Endothelial cell (in vitro differentiated cells): ENCODE measurements at regions not wholly inside any gene's neighbourhood (a gene's known extent, or its start where the extent isn't known, plus 50 kb on each side); places are given as distances from the start of the nearest gene placed in this dataset.

Source experiments
- DNase-seq: peaks from one replicate; pipeline ENCODE4 v3.0.0; 2021; ENCODE audit warnings: low spot score
- H3K27ac Mint-ChIP-seq: one replicate; pipeline ENCODE4 v1.8.0; 2021; ENCODE audit warnings: mixed read lengths, inconsistent platforms; ENCODE audit not compliant: unreplicated experiment
- H3K27me3 Mint-ChIP-seq: one replicate; pipeline ENCODE4 v1.8.0; 2021; ENCODE audit warnings: mild to moderate bottlenecking, moderate library complexity, mixed read lengths, inconsistent platforms; ENCODE audit not compliant: unreplicated experiment
- H3K36me3 Mint-ChIP-seq: one replicate; pipeline ENCODE4 v1.8.0; 2021; ENCODE audit warnings: mild to moderate bottlenecking, low read depth, mixed read lengths, inconsistent platforms; ENCODE audit not compliant: unreplicated experiment
- H3K4me1 Mint-ChIP-seq: one replicate; pipeline ENCODE4 v1.8.0; 2021; ENCODE audit warnings: mild to moderate bottlenecking, mixed read lengths, inconsistent platforms; ENCODE audit not compliant: unreplicated experiment
- H3K4me3 Mint-ChIP-seq: one replicate; pipeline ENCODE4 v1.8.0; 2021; ENCODE audit warnings: mild to moderate bottlenecking, mixed read lengths, inconsistent platforms; ENCODE audit not compliant: unreplicated experiment
- H3K9me3 Mint-ChIP-seq: one replicate; pipeline ENCODE4 v1.8.0; 2021; ENCODE audit warnings: mixed read lengths, inconsistent platforms; ENCODE audit not compliant: unreplicated experiment
- CTCF ChIP-seq: fragments of 200-600 bp; sonication (generic); IDR thresholded peaks from one replicate; pipeline ENCODE4 v1.5.0; 2021; ENCODE audit warnings: antibody characterized with exemption; ENCODE audit not compliant: unreplicated experiment

- Mint-ChIP-seq H3K9me3 (no peaks in the 10 kb centered on the region), H3K4me1 (no peaks in the 10 kb centered on the region), H3K27ac (no peak overlapping the region), H3K36me3 (no peaks in the 10 kb centered on the region), H3K4me3 (no peak overlapping the region), H3K27me3 (peaks cover 2% of the 10 kb centered on the region)
- no peak for DNase-seq
- no peak for TF ChIP-seq CTCF
These were observed 192.2 kb downstream of the MIAT start for GRCh38 chr22:26849575-26849974.

GRCh38 chr22:26851125-26851524 lies 193.7 kb downstream of the MIAT start:
- Mint-ChIP-seq H3K36me3 (no peaks in the 10 kb centered on the region), H3K27ac (no peak overlapping the region), H3K9me3 (no peaks in the 10 kb centered on the region), H3K27me3 (peaks cover 2% of the 10 kb centered on the region), H3K4me3 (no peak overlapping the region), H3K4me1 (no peaks in the 10 kb centered on the region)
- DNase-seq: no peak
- TF ChIP-seq CTCF: no peak

- DNase-seq: peak; percentile 30
- Mint-ChIP-seq H3K36me3 (no peaks in the 10 kb centered on the region), H3K4me3 (no peak overlapping the region), H3K9me3 (no peaks in the 10 kb centered on the region), H3K27ac (no peak overlapping the region), H3K27me3 (peaks cover 3% of the 10 kb centered on the region), H3K4me1 (no peaks in the 10 kb centered on the region)
- TF ChIP-seq CTCF: no peak
These were observed 194.8 kb downstream of the MIAT start for GRCh38 chr22:26852176-26852575.

- no peak for DNase-seq
- Mint-ChIP-seq H3K9me3 (no peaks in the 10 kb centered on the region), H3K4me3 (no peak overlapping the region), H3K36me3 (no peaks in the 10 kb centered on the region), H3K27me3 (peaks cover 3% of the 10 kb centered on the region), H3K4me1 (no peaks in the 10 kb centered on the region), H3K27ac (no peak overlapping the region)
- TF ChIP-seq CTCF: no peak
These were observed 195.7 kb downstream of the MIAT start for GRCh38 chr22:26853071-26853470.

- no peaks in the 10 kb centered on the region for H3K36me3 Mint-ChIP-seq
- H3K9me3 Mint-ChIP-seq: no peaks in the 10 kb centered on the region
- no peak for TF ChIP-seq CTCF
- H3K27me3 Mint-ChIP-seq: peaks cover 3% of the 10 kb centered on the region
- DNase-seq: no peak
- H3K4me3 Mint-ChIP-seq: no peak overlapping the region
- H3K4me1 Mint-ChIP-seq: no peaks in the 10 kb centered on the region
- H3K27ac Mint-ChIP-seq: no peak overlapping the region
These were observed 196.1 kb downstream of the MIAT start for GRCh38 chr22:26853495-26853894.
